ENCODE measurements at regions not wholly inside any gene's neighbourhood (a gene's known extent, or its start where the extent isn't known, plus 50 kb on each side); places are given as distances from the start of the nearest gene placed in this dataset.
"Not testable (repeated sequence)": the region's sequence is repeated elsewhere in the genome, so short reads cannot be mapped to it uniquely, and the experiment has no call there.

DNA sequence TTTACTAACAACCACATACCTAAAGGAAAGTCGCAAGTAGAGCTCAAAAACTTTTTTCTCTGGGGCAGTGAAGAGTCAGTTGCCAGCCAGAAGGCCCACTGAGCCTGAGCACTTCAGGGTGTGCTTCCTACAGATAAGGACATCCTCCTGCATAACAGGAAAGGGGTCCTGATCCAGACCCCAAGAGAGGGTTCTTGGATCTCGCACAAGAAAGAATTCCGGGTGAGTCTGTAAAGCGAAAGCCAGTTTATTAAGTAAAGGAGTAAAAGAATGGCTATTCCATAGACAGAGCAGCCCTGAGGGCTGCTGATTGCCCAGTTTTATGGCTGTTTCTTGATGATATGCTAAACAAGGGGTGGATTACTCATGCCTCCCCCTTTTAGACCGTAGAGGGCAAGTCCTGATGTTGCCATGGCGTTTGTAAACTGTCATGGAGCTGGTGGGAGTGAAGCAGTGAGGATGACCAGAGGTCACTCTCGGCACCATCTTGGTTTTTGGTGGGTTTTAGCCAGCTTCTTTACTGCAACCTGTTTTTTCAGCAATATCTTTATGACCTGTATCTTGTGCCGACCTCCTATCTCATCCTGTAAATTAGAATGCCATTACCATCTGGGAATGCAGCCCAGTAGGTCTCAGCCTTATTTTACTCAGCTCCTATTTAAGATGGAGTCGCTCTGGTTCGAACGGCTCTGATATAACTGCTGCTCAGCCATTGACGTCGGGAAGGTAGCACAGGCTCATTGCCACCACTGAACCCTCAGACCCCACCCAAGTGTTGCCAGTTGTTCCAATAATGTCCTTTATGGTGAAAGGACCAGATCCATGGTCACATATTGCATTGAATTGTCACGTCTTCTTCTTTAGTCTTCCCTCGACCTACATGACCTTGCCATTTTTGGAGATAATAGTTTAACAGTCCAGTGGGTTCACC lies 96.6 kb upstream of the ERRFI1 start:
- TF ChIP-seq POLR2A (IDR thresholded peaks at IDR 0.05; ENCODE audit: low read length) (no peak), GATA1 (IDR thresholded peaks at IDR 0.05; ENCODE audit: low read depth, low read length) (no peak)

DNA sequence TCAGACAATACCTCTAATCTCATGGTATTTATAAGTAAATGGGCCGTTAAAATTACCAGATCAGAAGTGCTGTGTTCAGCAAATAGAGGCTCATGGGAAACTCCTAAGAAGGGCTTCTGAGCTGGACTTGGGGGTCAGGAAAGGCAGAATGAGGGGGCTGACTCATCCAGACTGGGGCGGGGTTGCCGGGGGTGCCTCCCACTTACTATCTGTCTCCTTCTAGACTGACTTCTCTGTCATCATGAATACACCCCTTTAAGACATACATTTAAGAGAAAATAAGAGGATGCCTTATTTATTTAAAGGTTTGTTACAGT lies 96.0 kb upstream of the ERRFI1 start:
- no peak for TF ChIP-seq POLR2A (IDR thresholded peaks at IDR 0.05; ENCODE audit: low read length)
- TF ChIP-seq GATA1 (IDR thresholded peaks at IDR 0.05; ENCODE audit: low read depth, low read length) = no peak
- DNase-seq = peak; percentile 9 to 49

More for the DNA sequence above, 96.6 kb upstream of the ERRFI1 start:
- DNase-seq = peak; percentile 17 to 34

DNA sequence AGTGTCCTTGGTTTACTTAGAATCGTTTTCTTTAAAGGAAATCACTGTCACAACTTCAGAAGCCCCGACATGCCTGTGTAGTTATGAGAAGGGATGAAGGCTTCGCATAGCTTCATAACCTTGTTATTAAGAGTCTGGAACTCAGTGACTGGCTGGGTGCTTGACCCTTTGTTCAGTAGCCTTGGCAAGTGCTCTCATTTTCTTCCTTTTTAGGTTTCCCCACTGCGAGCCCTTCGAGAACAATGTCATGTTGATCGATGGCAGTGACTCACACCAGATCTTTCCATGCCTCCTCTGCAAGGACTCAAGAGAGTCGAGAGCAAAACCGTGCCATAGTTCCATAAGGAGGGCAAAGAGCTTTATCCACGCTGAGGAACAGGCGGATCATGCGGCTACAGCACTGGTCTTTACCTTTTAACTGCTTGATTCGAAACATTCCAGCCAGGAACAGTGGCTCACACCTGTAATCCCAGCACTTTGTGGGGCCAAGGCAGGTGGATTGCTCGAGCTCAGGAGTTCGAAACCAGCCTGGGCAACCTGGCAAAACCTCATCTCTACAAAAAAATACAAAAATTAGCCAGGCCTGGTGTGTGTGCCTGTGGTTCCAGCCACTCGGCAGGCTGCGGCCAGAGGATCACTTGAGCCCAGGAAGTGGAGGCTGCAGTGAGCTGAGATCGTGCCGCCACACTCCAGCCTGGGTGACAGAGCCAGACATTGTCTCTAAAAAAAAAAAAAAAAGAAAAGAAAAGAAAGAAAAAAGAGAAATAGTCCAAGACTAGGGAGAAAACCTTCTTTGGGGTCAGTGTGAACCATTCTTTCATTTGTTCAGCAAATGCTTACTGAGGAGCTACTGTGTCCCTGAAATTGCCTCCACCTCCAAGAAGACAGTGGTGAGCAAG lies 95.4 kb upstream of the ERRFI1 start:
- TF ChIP-seq POLR2A (IDR thresholded peaks at IDR 0.05; ENCODE audit: low read length) = no peak
- no peak for TF ChIP-seq GATA1 (IDR thresholded peaks at IDR 0.05; ENCODE audit: low read depth, low read length)
- DNase-seq = no peak

DNA sequence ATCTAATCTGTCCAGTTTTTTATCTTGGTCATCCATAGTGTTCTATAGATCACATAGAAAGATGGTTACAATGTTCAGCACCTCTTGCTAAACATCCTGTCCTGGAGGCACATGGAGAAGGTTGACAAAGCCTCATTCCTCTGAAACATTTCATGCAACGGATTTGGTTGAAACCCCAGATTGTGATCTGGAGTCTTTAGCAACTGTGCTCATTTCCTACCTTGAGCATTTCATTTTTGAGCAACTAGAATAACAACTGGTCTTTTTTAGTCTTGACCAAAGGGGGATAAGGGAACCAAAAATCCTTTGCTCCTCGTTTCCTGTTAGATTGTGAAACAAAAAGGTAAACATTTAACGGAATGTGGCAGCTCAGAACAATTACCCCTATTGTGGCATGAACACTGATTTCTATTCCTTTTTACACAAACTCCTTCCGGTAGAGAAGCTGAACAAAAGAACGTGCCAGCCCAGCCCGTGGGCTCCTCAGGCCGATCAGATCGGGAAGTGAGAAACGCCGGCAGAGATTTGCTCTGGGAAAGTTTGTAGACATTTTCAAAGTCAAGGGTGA lies 94.7 kb upstream of the ERRFI1 start:
- no peak for DNase-seq
- TF ChIP-seq GATA1 (IDR thresholded peaks at IDR 0.05; ENCODE audit: low read depth, low read length) (no peak), POLR2A (IDR thresholded peaks at IDR 0.05; ENCODE audit: low read length) (no peak)

GRCh38 chr1:8118736-8119135 lies 92.6 kb upstream of the ERRFI1 start:
- not testable (repeated sequence) for DNase-seq

- TF ChIP-seq POLR2A (IDR thresholded peaks at IDR 0.05; ENCODE audit: low read length) (no peak), GATA1 (IDR thresholded peaks at IDR 0.05; ENCODE audit: low read depth, low read length) (no peak)
- no peak for DNase-seq
These were observed 91.9 kb upstream of the ERRFI1 start for GRCh38 chr1:8118031-8118451.

DNA sequence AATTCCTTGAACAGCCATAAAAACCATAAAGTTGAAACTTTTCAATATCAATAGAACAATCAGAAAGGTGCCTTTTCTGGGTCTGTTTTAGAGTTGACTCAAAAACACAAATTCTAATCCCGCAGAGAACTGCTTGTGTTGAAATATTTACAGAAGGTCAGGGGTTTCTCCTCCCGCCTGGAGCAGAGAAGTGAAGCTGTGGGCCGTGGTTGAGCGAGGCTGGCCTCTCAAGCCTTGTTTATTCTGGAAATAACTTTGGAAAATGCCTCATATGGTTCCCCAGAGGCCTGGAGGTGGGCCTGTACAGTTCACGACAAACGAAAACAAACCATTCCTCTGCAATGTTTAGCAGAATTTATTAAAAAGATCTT lies 90.8 kb upstream of the ERRFI1 start:
- DNase-seq = no peak
- TF ChIP-seq POLR2A (IDR thresholded peaks at IDR 0.05; ENCODE audit: low read length) = no peak

DNA sequence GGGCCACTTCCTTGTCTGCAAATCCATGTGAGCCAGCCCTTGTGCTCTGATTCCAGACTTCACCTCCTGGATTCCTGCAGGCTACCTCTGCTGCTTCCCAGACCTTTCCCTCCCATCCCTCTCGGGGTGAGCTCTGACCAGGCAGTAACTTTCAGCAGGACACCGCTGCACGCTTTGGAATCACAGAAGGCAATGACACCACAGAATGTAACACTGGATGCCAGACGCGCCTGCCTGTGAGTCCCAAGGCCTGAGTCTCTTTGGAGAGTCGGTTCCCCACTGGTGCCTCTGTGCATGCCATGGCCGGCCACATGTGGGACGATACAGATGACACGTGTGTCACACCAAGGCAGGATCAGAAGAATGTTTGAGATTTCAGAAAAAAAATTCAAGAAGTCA lies 89.7 kb upstream of the ERRFI1 start:
- DNase-seq = no peak
- TF ChIP-seq GATA1 (IDR thresholded peaks at IDR 0.05; ENCODE audit: low read depth, low read length) (no peak), POLR2A (IDR thresholded peaks at IDR 0.05; ENCODE audit: low read length) (no peak)

- no peak for DNase-seq
- TF ChIP-seq POLR2A (IDR thresholded peaks at IDR 0.05; ENCODE audit: low read length) (no peak), GATA1 (IDR thresholded peaks at IDR 0.05; ENCODE audit: low read depth, low read length) (no peak)
These were observed 89.1 kb upstream of the ERRFI1 start for GRCh38 chr1:8115031-8115768.

DNA sequence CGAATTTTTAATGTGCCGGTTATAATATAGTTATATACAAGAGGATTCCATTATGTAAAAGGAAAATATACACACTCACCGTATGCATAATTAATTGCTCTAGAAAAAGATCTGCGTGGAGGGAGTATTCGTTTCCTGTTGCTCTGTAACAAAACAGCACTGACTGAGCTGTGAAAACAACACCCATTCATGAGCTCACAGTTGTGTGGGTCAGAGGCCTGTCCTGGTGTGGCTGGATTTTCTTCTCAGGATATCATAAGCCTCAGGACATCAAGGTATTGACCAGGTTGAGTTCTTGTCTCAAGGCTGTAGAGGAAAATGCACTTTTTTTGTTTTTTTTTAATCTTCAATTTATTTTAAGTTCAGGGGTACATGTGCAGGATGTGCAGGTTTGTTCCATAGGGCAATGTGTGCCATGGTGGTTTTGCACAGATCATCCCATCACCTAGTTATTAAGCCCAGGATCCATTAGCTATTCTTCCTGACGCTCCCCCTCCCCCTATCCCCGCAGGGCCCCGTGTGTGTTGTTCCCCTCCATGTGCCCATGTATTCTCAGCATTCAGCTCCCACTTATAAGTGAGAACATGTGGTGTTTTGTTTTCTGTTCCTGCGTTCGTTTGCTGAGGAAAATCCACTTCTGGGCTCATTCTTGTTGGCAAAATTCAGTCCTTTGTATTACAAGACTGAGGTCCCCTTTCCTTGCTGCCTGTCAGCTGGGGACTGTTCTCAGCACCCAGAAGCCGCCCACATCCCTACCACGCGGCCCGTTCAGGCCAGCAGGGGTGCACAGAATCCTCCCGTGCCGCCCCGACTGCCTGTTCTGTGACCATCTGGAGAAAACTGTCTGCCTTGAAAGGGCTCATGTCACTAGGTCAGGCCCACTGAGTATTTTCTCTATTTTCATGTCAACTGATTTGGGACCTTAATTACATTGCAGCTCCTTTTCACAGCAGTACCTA lies 87.4 kb upstream of the ERRFI1 start:
- DNase-seq = no peak
- TF ChIP-seq POLR2A (IDR thresholded peaks at IDR 0.05; ENCODE audit: low read length) (no peak), GATA1 (IDR thresholded peaks at IDR 0.05; ENCODE audit: low read depth, low read length) (no peak)

DNA sequence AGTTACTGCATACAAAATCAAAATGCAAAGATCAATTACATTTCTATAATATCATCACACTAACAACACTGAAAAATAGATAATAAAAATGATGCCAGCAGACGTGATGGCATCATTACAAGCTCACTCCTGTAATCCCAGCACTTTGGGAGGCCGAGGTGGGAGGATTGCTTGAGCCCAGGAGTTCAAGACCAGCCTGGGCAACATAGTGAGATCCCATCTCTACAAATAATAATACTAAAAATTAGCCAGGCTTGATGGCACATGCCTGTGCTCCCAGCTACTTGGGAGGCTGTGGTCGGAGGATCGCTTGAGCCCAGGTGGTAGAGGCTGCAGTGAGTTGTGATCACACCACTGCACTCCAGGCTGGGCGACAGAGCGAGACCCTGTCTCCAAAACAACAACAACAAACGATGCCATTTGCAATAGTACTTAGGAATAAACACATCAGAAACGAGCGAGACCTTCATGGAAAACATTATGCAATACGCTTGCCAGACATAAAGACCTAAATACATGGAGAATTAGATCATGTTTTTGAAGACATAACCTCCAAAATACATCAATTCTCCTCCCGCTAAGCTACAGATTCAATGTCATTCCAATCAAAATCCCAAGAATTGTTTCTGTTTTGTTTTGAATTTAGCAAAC lies 86.6 kb upstream of the ERRFI1 start:
- no peak for DNase-seq
- no peak for TF ChIP-seq GATA1 (IDR thresholded peaks at IDR 0.05; ENCODE audit: low read depth, low read length)
- TF ChIP-seq POLR2A (IDR thresholded peaks at IDR 0.05; ENCODE audit: low read length) = no peak

- DNase-seq = no peak
- TF ChIP-seq POLR2A (IDR thresholded peaks at IDR 0.05; ENCODE audit: low read length) (no peak), GATA1 (IDR thresholded peaks at IDR 0.05; ENCODE audit: low read depth, low read length) (no peak)
These were observed 85.5 kb upstream of the ERRFI1 start for GRCh38 chr1:8111560-8111959.
